IMR-90 (cell line): ENCODE measurements at regions not wholly inside any gene's neighbourhood (a gene's known extent, or its start where the extent isn't known, plus 50 kb on each side); places are given as distances from the start of the nearest gene placed in this dataset.

ENCODE experiments used
- ATAC-seq: fragments of 200-7000 bp; cut with Tn5 transposase; 2 replicates; pipeline ENCODE4 v1.9.1; 2020; ENCODE audit warnings: low read depth, mild to moderate bottlenecking, moderate library complexity
- BruUV-seq: library from RNA; stranded (reverse); fragments of 400-500 nt; replicated peaks from 2 replicates; lab custom pipeline; 2021; lab: Mats Ljungman, UMichigan
- CTCF ChIA-PET: fragments of 300-600 bp; formaldehyde crosslinking; extraction: SDS; loops from one replicate; lab custom pipeline; 2021; ENCODE audit warnings: antibody characterized with exemption; lab: Yijun Ruan, JAX
- POLR2A ChIA-PET: fragments of 300-600 bp; sonication (Branson Sonifier 250); formaldehyde crosslinking; loops from one replicate; lab custom pipeline; 2022; ENCODE audit warnings: antibody characterized with exemption; ENCODE audit not compliant: unreplicated experiment; lab: Charles Lee
- DNase-seq: peaks from one replicate; pipeline ENCODE4 v3.0.0; 2013
- H2AFZ ChIP-seq: replicated peaks from 2 replicates; pipeline ENCODE3; 2013; ENCODE audit warnings: low read length, mild to moderate bottlenecking; ENCODE audit not compliant: poor library complexity
- H2AK5ac ChIP-seq: 2 replicates; pipeline ENCODE4 v1.6.1; 2013; ENCODE audit warnings: low read depth, low read length, inconsistent platforms
- H2AK9ac ChIP-seq: replicated peaks from 2 replicates; pipeline ENCODE3; 2013; ENCODE audit warnings: mild to moderate bottlenecking, low read depth, low read length, moderate library complexity; ENCODE audit not compliant: poor library complexity
- H2BK120ac ChIP-seq: 2 replicates; pipeline ENCODE4 v1.6.1; 2013; ENCODE audit warnings: low read depth, low read length, inconsistent platforms
- H2BK15ac ChIP-seq: 3 replicates; pipeline ENCODE4 v1.6.1; 2013; ENCODE audit warnings: low read depth, low read length, inconsistent platforms
- H2BK20ac ChIP-seq: 2 replicates; pipeline ENCODE4 v1.6.1; 2013; ENCODE audit warnings: low read depth, mild to moderate bottlenecking, inconsistent platforms, low read length, moderate library complexity
- H2BK5ac ChIP-seq: 2 replicates; pipeline ENCODE4 v1.6.1; 2013; ENCODE audit warnings: mild to moderate bottlenecking, low read depth, low read length, inconsistent platforms; ENCODE audit not compliant: poor library complexity, severe bottlenecking
- H3K14ac ChIP-seq: replicated peaks from 2 replicates; pipeline ENCODE4 v1.6.1; 2013; ENCODE audit warnings: low read depth, low read length, inconsistent platforms
- H3K18ac ChIP-seq: 2 replicates; pipeline ENCODE4 v1.6.1; 2013; ENCODE audit warnings: low read depth, low read length, control low read depth
- H3K23ac ChIP-seq: 2 replicates; pipeline ENCODE4 v1.6.1; 2013; ENCODE audit warnings: low read depth, low read length, inconsistent platforms
- H3K27ac ChIP-seq: 2 replicates; pipeline ENCODE4 v1.5.1; 2013; ENCODE audit warnings: mild to moderate bottlenecking, control low read depth, low read length; ENCODE audit not compliant: insufficient read depth
- H3K27me3 ChIP-seq: 2 replicates; pipeline ENCODE4 v1.6.1; 2013; ENCODE audit warnings: low read length; ENCODE audit not compliant: control insufficient read depth, insufficient read depth
- H3K36me3 ChIP-seq: 2 replicates; pipeline ENCODE4 v1.6.1; 2013; ENCODE audit warnings: low read length, mixed read lengths; ENCODE audit not compliant: control insufficient read depth, insufficient read depth
- H3K4ac ChIP-seq: 2 replicates; pipeline ENCODE4 v1.6.1; 2013; ENCODE audit warnings: low read depth, low read length, inconsistent platforms
- H3K4me1 ChIP-seq: 2 replicates; pipeline ENCODE4 v1.6.1; 2013; ENCODE audit warnings: low read length, mixed read lengths; ENCODE audit not compliant: control insufficient read depth, insufficient read depth
- H3K4me2 ChIP-seq: 2 replicates; pipeline ENCODE4 v1.6.1; 2013; ENCODE audit warnings: low read depth, mild to moderate bottlenecking, control low read depth, low read length, moderate library complexity
- H3K4me3 ChIP-seq: 2 replicates; pipeline ENCODE4 v1.5.1; 2013; ENCODE audit warnings: low read depth, mild to moderate bottlenecking, control low read depth, low read length, moderate library complexity; ENCODE audit not compliant: insufficient read depth
- H3K56ac ChIP-seq: 2 replicates; pipeline ENCODE4 v1.6.1; 2013; ENCODE audit warnings: low read length, inconsistent platforms; ENCODE audit not compliant: insufficient read depth; ENCODE audit errors: extremely low read depth
- H3K79me1 ChIP-seq, 2 experiments: 2 replicates each; pipeline ENCODE4 v1.6.1; 2013; ENCODE audit warnings: low read length in 2 of 2, inconsistent platforms in 1 of 2, low read depth in 1 of 2
- H3K9ac ChIP-seq: 2 replicates; pipeline ENCODE4 v1.6.1; 2013; ENCODE audit warnings: low read depth, low read length, control low read depth
- H3K9me1 ChIP-seq: 2 replicates; pipeline ENCODE4 v1.6.1; 2013; ENCODE audit warnings: low read length, inconsistent platforms; ENCODE audit not compliant: insufficient read depth
- H3K9me3 ChIP-seq: 2 replicates; pipeline ENCODE4 v1.6.1; 2013; ENCODE audit warnings: low read length; ENCODE audit not compliant: control insufficient read depth, insufficient read depth
- H4K20me1 ChIP-seq: 2 replicates; pipeline ENCODE4 v1.6.1; 2013; ENCODE audit warnings: low read length, inconsistent platforms; ENCODE audit not compliant: insufficient read depth
- H4K5ac ChIP-seq: 2 replicates; pipeline ENCODE4 v1.6.1; 2013; ENCODE audit warnings: mild to moderate bottlenecking, low read depth, low read length, control low read depth
- H4K8ac ChIP-seq, 2 experiments: 2 replicates each; pipeline ENCODE4 v1.6.1; 2013; ENCODE audit warnings: low read depth in 2 of 2, low read length in 2 of 2, control low read depth in 1 of 2, inconsistent platforms in 1 of 2
- H4K91ac ChIP-seq: 2 replicates; pipeline ENCODE4 v1.6.1; 2013; ENCODE audit warnings: low read depth, low read length, inconsistent platforms; ENCODE audit not compliant: insufficient read depth
- CHD1 ChIP-seq: IDR thresholded peaks from 2 replicates; pipeline ENCODE4 v1.6.1; 2012; ENCODE audit warnings: low read depth, low read length, improper control_type of control experiment
- FOS ChIP-seq: fragments of 150-350 bp; IDR thresholded peaks from 2 replicates; pipeline ENCODE4 v1.6.1; 2016; ENCODE audit warnings: low read depth, low read length
- MAFK ChIP-seq: IDR thresholded peaks from 2 replicates; pipeline ENCODE4 v1.6.1; 2012; ENCODE audit warnings: low read depth, low read length, improper control_type of control experiment
- MXI1 ChIP-seq: IDR thresholded peaks from 2 replicates; pipeline ENCODE4 v1.6.1; 2012; ENCODE audit warnings: low read depth, mild to moderate bottlenecking, low read length, moderate library complexity, borderline replicate concordance
- POLR2A ChIP-seq: IDR thresholded peaks from 2 replicates; pipeline ENCODE4 v1.6.1; 2012; ENCODE audit warnings: mild to moderate bottlenecking, low read depth, low read length
- RCOR1 ChIP-seq: IDR thresholded peaks from 2 replicates; pipeline ENCODE4 v1.6.1; 2012; ENCODE audit warnings: mild to moderate bottlenecking, low read length, improper control_type of control experiment; ENCODE audit not compliant: insufficient replicate concordance
- SMC3 ChIP-seq: fragments of 150-350 bp; IDR thresholded peaks from 2 replicates; pipeline ENCODE4 v1.6.1; 2016; ENCODE audit warnings: low read depth, mild to moderate bottlenecking, antibody characterized with exemption, low read length, moderate library complexity
- dilution Hi-C: fragments of 300-500 bp; cut with HindIII; formaldehyde crosslinking; loops from one replicate; pipeline ENCODE4 v1.14.3; 2018; ENCODE audit warnings: low sequenced_read_pairs; ENCODE audit not compliant: unreplicated experiment
- in situ Hi-C: fragments of 300-500 bp; cut with MboI; formaldehyde crosslinking; loops from 3 replicates; pipeline ENCODE4 v1.14.3; 2019; ENCODE audit warnings: low sequenced_read_pairs, inconsistent platforms, mixed read lengths
- intact Hi-C: fragments of 100-400 bp; cut with micrococcal nuclease; formaldehyde crosslinking; loops from 2 replicates; pipeline ENCODE4 v1.10.0; 2022
- TF ChIP-seq, protein P1 (sequence below): fragments of 150-350 bp; IDR thresholded peaks from 2 replicates; pipeline ENCODE4 v1.6.1; 2016; ENCODE audit warnings: low read depth, mild to moderate bottlenecking, low read length, moderate library complexity, borderline replicate concordance
- TF ChIP-seq, protein P2 (sequence below): fragments of 150-350 bp; IDR thresholded peaks from 2 replicates; pipeline ENCODE4 v1.6.1; 2017; ENCODE audit warnings: mild to moderate bottlenecking, antibody characterized with exemption, low read length, low read depth
- TF ChIP-seq, protein P3 (sequence below): conservative IDR thresholded peaks from 2 replicates; pipeline ENCODE4 v1.5.1; 2012; ENCODE audit warnings: mild to moderate bottlenecking, low read depth, low read length, improper control_type of control experiment

- no peak overlapping the region for H2BK20ac ChIP-seq
- H3K56ac ChIP-seq: no peak overlapping the region
- ATAC-seq (no peak), DNase-seq (no peak)
- H3K14ac ChIP-seq: no peak overlapping the region
- H3K18ac ChIP-seq: no peak overlapping the region
- H3K4me1 ChIP-seq: no peaks in the 10 kb centered on the region
- no peak overlapping the region for H3K4ac ChIP-seq
- H2BK5ac ChIP-seq: no peak overlapping the region
- peaks cover 5% of the 10 kb centered on the region; the same call in 1 of the 2 replicates for H3K27me3 ChIP-seq
- H2AFZ ChIP-seq: no peak overlapping the region
- H4K5ac ChIP-seq: no peak overlapping the region
- no peak overlapping the region for H4K91ac ChIP-seq
- H3K27ac ChIP-seq: no peak overlapping the region
- no peak overlapping the region for H2BK15ac ChIP-seq
- no peaks in the 10 kb centered on the region for H3K9me3 ChIP-seq
- H3K4me3 ChIP-seq: no peak overlapping the region
- no peak overlapping the region for H3K9ac ChIP-seq
- H3K23ac ChIP-seq: no peak overlapping the region
- H3K79me1 ChIP-seq: no peaks in the 10 kb centered on the region
- intact Hi-C loops: no loop called here
- H3K36me3 ChIP-seq: no peaks in the 10 kb centered on the region
- CTCF ChIA-PET: no interaction called here
- BruUV-seq: no TSS peak
- dilution Hi-C loops: no loop called here
- H2AK9ac ChIP-seq: no peak overlapping the region
- H3K4me2 ChIP-seq: no peak overlapping the region
- H4K8ac ChIP-seq: no peak overlapping the region
- TF ChIP-seq, protein P1, sequence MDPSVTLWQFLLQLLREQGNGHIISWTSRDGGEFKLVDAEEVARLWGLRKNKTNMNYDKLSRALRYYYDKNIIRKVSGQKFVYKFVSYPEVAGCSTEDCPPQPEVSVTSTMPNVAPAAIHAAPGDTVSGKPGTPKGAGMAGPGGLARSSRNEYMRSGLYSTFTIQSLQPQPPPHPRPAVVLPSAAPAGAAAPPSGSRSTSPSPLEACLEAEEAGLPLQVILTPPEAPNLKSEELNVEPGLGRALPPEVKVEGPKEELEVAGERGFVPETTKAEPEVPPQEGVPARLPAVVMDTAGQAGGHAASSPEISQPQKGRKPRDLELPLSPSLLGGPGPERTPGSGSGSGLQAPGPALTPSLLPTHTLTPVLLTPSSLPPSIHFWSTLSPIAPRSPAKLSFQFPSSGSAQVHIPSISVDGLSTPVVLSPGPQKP: no peak
- TF ChIP-seq RCOR1 (no peak), FOS (no peak), POLR2A (no peak), CHD1 (no peak), MAFK (no peak), SMC3 (no peak), MXI1 (no peak)
- TF ChIP-seq, protein P2, sequence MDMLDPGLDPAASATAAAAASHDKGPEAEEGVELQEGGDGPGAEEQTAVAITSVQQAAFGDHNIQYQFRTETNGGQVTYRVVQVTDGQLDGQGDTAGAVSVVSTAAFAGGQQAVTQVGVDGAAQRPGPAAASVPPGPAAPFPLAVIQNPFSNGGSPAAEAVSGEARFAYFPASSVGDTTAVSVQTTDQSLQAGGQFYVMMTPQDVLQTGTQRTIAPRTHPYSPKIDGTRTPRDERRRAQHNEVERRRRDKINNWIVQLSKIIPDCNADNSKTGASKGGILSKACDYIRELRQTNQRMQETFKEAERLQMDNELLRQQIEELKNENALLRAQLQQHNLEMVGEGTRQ: no peak
- TF ChIP-seq, protein P3, sequence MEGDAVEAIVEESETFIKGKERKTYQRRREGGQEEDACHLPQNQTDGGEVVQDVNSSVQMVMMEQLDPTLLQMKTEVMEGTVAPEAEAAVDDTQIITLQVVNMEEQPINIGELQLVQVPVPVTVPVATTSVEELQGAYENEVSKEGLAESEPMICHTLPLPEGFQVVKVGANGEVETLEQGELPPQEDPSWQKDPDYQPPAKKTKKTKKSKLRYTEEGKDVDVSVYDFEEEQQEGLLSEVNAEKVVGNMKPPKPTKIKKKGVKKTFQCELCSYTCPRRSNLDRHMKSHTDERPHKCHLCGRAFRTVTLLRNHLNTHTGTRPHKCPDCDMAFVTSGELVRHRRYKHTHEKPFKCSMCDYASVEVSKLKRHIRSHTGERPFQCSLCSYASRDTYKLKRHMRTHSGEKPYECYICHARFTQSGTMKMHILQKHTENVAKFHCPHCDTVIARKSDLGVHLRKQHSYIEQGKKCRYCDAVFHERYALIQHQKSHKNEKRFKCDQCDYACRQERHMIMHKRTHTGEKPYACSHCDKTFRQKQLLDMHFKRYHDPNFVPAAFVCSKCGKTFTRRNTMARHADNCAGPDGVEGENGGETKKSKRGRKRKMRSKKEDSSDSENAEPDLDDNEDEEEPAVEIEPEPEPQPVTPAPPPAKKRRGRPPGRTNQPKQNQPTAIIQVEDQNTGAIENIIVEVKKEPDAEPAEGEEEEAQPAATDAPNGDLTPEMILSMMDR: no peak
- H2AK5ac ChIP-seq: no peak overlapping the region
- POLR2A ChIA-PET: no interaction called here
- in situ Hi-C loops: no loop called here
- no peak overlapping the region for H2BK120ac ChIP-seq
- no peaks in the 10 kb centered on the region for H4K20me1 ChIP-seq
- H3K9me1 ChIP-seq: no peaks in the 10 kb centered on the region
Measured at GRCh38 chr12:115255257-115255656, 571.3 kb upstream of the TBX3 start.
